ENCODE measurements at regions not wholly inside any gene's neighbourhood (a gene's known extent, or its start where the extent isn't known, plus 50 kb on each side); places are given as distances from the start of the nearest gene placed in this dataset.
"Not testable (repeated sequence)": the region's sequence is repeated elsewhere in the genome, so short reads cannot be mapped to it uniquely, and the experiment has no call there.

- H3K4me1 ChIP-seq; H3K4me3 ChIP-seq; H3K27ac ChIP-seq; H3K9me3 ChIP-seq; H3K36me3 ChIP-seq; intact Hi-C loops (cut with DNase I); FAIRE-seq; H3K27me3 ChIP-seq: not testable (repeated sequence)
- WGBS, 2 donors = 40 to 67% methylated on average over 1 of the region's 2 CpGs
- DNase-seq (peak in 1 of 6 donors; percentile 1), ATAC-seq (peak; percentile 81 to 94 (median 88))
Observed at GRCh38 chr2:110394769-110395168, 77.8 kb downstream of the LIMS4 start.

GRCh38 chr2:110392366-110392765, 80.2 kb downstream of the LIMS4 start:
- FAIRE-seq; H3K9me3 ChIP-seq; intact Hi-C loops (cut with DNase I); H3K27me3 ChIP-seq; H3K4me3 ChIP-seq; H3K27ac ChIP-seq; H3K4me1 ChIP-seq; H3K36me3 ChIP-seq; ATAC-seq: not testable (repeated sequence)
- peak in 2 of 6 donors; percentile 4 to 27 for DNase-seq
- 88 to 94% methylated on average over 8 of the region's 8 CpGs for WGBS, 2 donors

DNA sequence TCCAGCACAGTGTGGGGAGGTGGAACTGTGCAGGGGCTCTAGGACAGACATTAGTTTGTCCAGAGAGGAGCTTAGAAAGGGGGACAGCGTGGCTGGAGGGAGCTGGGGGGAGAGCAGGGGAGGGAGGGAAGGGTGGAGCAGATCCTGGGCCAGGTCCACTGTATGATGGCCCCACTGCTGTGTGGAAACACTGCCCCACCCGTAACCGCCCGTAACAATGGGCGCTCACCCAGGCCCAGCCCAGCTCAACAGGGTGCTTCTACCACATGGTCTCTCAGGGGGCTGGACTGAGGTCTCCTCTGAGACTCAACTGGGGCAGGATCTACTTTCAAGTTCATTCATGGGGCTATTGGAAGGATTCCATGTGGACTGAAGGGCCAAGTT, 81.6 kb downstream of the LIMS4 start:
- H3K4me3 ChIP-seq; FAIRE-seq; H3K27ac ChIP-seq; intact Hi-C loops (cut with DNase I); H3K36me3 ChIP-seq; H3K9me3 ChIP-seq; H3K27me3 ChIP-seq; H3K4me1 ChIP-seq: not testable (repeated sequence)
- WGBS, 2 donors = 100% methylated on average over 4 of the region's 5 CpGs; no CpG with 5 or more reads in 1 of the 2 donors
- DNase-seq = peak in 2 of 6 donors; percentile 4 to 17
- ATAC-seq = peak in 1 of 4 donors; percentile 3

- peak; percentile 53 to 82 (median 75) for ATAC-seq
Observed at GRCh38 chr2:110390351-110391034, 82.1 kb downstream of the LIMS4 start.

GRCh38 chr2:110387044-110387443, 85.6 kb downstream of the LIMS4 start:
- ATAC-seq; H3K27ac ChIP-seq; H3K4me3 ChIP-seq; FAIRE-seq; intact Hi-C loops (cut with DNase I); H3K27me3 ChIP-seq; H3K9me3 ChIP-seq; H3K36me3 ChIP-seq; H3K4me1 ChIP-seq: not testable (repeated sequence)
- DNase-seq = peak in 1 of 6 donors; percentile 22
- 85 to 94% methylated on average over 5 to 6 of the region's 12 CpGs for WGBS, 2 donors

More at GRCh38 chr2:110390351-110391034, 82.1 kb downstream of the LIMS4 start:
- intact Hi-C loops (cut with DNase I); H3K36me3 ChIP-seq; H3K27me3 ChIP-seq; H3K27ac ChIP-seq; H3K4me1 ChIP-seq; H3K9me3 ChIP-seq; H3K4me3 ChIP-seq; FAIRE-seq: not testable (repeated sequence)
- DNase-seq = peak in 3 of 6 donors; percentile 7 to 34 (median 11)
- TF ChIP-seq, protein P1, sequence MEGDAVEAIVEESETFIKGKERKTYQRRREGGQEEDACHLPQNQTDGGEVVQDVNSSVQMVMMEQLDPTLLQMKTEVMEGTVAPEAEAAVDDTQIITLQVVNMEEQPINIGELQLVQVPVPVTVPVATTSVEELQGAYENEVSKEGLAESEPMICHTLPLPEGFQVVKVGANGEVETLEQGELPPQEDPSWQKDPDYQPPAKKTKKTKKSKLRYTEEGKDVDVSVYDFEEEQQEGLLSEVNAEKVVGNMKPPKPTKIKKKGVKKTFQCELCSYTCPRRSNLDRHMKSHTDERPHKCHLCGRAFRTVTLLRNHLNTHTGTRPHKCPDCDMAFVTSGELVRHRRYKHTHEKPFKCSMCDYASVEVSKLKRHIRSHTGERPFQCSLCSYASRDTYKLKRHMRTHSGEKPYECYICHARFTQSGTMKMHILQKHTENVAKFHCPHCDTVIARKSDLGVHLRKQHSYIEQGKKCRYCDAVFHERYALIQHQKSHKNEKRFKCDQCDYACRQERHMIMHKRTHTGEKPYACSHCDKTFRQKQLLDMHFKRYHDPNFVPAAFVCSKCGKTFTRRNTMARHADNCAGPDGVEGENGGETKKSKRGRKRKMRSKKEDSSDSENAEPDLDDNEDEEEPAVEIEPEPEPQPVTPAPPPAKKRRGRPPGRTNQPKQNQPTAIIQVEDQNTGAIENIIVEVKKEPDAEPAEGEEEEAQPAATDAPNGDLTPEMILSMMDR (IDR thresholded peaks at IDR 0.05) = peak in 1 of 4 donors; percentile 16
- WGBS, 2 donors = 51 to 64% methylated on average over 4 of the region's 7 CpGs

DNA sequence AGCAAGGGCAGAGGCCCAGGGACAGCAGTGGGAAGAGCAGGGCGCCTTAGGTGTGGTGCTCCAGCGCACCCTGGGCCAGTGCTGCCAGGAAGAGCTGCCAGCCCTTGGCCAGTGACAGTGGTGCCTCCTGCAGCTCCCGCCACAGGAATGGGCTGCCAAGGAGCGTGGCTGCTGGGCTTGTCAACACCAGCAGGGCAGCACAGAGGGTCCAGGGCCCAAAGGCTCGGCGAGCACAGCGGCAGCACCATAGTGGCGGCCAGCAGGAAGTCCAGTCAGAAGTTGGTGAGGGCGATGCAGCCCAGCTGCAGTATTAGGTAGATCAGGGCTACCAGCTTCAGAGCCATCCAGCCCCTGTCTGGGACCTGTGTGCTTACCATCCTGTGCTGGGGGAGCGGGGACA, 86.1 kb downstream of the LIMS4 start:
- H3K4me3 ChIP-seq; ATAC-seq; H3K27me3 ChIP-seq; H3K4me1 ChIP-seq; H3K27ac ChIP-seq; H3K36me3 ChIP-seq; intact Hi-C loops (cut with DNase I); H3K9me3 ChIP-seq; FAIRE-seq: not testable (repeated sequence)
- DNase-seq = peak in 1 of 6 donors; percentile 58
- 93 to 95% methylated on average over 7 of the region's 10 CpGs for WGBS, 2 donors

DNA sequence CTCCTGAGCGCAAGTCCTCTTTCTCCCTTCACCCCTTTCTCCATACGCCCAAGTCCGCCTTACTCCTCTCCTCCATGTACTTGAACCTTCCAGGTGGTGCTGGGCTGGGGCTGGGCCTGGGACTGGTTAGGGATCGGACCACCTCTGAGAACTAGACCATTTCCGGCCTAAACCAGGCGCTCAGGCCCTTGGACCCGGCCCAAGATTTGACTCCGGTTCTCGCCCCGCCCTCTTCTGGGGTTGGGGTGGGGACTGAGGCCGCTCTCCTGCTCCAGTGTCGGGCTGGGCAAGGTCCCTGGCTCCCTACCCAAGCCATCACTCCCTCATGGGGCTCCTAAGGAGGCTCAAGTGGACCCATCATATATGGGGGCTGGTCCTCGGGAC, 87.9 kb downstream of the LIMS4 start:
- no CpG with 5 or more reads among the region's 13 CpGs for WGBS, 2 donors
- ATAC-seq = peak; percentile 67 to 77 (median 73)
- H3K4me1 ChIP-seq; DNase-seq; H3K4me3 ChIP-seq; H3K36me3 ChIP-seq; intact Hi-C loops (cut with DNase I); H3K9me3 ChIP-seq; H3K27me3 ChIP-seq; H3K27ac ChIP-seq; FAIRE-seq: not testable (repeated sequence)

GRCh38 chr2:110384109-110384735, 88.4 kb downstream of the LIMS4 start:
- intact Hi-C loops (cut with DNase I); H3K27ac ChIP-seq; H3K27me3 ChIP-seq; FAIRE-seq; DNase-seq; H3K4me1 ChIP-seq; H3K36me3 ChIP-seq; H3K9me3 ChIP-seq; H3K4me3 ChIP-seq: not testable (repeated sequence)
- ATAC-seq = peak; percentile 82 to 90 (median 84)
- no CpG with 5 or more reads among the region's 50 CpGs for WGBS, 2 donors

- FAIRE-seq; intact Hi-C loops (cut with DNase I); H3K27ac ChIP-seq; H3K4me3 ChIP-seq; DNase-seq; H3K9me3 ChIP-seq; H3K27me3 ChIP-seq; H3K36me3 ChIP-seq; H3K4me1 ChIP-seq: not testable (repeated sequence)
- ATAC-seq = peak; percentile 75 to 88 (median 80)
- no CpG with 5 or more reads among the region's 75 CpGs for WGBS, 2 donors
Observed at GRCh38 chr2:110383163-110384048, 89.2 kb downstream of the LIMS4 start.

GRCh38 chr2:110373519-110373918, 99.1 kb downstream of the LIMS4 start:
- DNase-seq = peak in 1 of 6 donors; percentile 49
- H3K27me3 ChIP-seq; FAIRE-seq; H3K27ac ChIP-seq; H3K4me3 ChIP-seq; H3K36me3 ChIP-seq; intact Hi-C loops (cut with DNase I); ATAC-seq; H3K4me1 ChIP-seq; H3K9me3 ChIP-seq: not testable (repeated sequence)
- WGBS, 2 donors = 97 to 100% methylated on average over 2 of the region's 2 CpGs

- H3K36me3 ChIP-seq; intact Hi-C loops (cut with DNase I); H3K4me3 ChIP-seq; H3K4me1 ChIP-seq; H3K27me3 ChIP-seq; FAIRE-seq; H3K9me3 ChIP-seq; ATAC-seq: not testable (repeated sequence)
- DNase-seq = peak in 5 of 6 donors; percentile 18 to 55 (median 36)
- H3K27ac ChIP-seq = peak overlapping the region in 1 of 4 donors; percentile 42
- WGBS, 2 donors = 73 to 80% methylated on average over 1 to 2 of the region's 2 CpGs
Observed at GRCh38 chr2:110371633-110372032, 101.0 kb downstream of the LIMS4 start.
